Esophagus squamous epithelium (tissue), 4 donors: ENCODE measurements at regions not wholly inside any gene's neighbourhood (a gene's known extent, or its start where the extent isn't known, plus 50 kb on each side); places are given as distances from the start of the nearest gene placed in this dataset.

Experiments used
- POLR2A ChIP-seq, 4 donors: fragments of 450-650 bp; IDR thresholded peaks; one replicate each; pipeline ENCODE4 v1.6.1; 2017; ENCODE audit warnings: antibody characterized with exemption in 4 of 4, mild to moderate bottlenecking in 4 of 4, moderate library complexity in 3 of 4
- TF ChIP-seq, protein P1 (sequence below), 6 experiments: fragments of 450-650 bp in 4 of 6; fragments of 200-600 bp in 2 of 6; sonication (generic) in 2 of 6; IDR thresholded peaks; one replicate each; pipeline ENCODE4 v1.5.1; 2016 to 2019; ENCODE audit warnings: antibody characterized with exemption in 6 of 6, mild to moderate bottlenecking in 4 of 6, moderate library complexity in 4 of 6

DNA sequence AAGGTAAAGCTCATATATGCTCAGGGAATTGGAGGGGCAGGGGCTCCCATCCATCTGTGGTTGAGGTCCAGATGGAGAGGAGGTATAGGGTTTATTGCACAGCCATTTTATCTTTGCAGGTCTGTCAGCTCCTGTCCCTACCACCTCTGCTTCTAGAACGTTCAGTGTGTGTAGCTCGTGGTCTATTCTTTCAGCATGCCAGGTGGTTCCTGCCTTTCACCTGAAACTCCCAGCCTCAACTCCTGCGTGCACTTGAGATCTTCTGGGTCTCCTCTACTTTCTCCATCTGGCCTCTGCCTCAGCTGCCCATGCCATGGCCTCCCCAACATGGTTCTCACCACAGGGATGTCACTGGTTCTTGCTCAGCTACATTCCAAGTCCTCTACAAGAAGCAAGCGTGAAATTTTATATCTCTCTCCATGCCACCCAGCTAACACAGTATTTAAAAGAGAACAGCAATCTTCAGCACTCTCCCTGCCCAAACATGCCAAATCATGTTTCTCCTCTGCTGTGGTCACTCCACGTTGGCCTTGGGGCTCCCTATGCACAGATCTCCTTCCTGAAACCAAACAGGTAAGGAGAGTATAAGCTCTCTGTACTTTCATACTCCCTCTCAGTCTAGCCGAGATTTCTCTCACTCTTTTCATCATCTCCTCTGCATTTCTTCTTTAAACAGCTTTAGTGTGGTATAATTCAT lies 157.8 kb upstream of the TRPC6 start:
- TF ChIP-seq, protein P1, sequence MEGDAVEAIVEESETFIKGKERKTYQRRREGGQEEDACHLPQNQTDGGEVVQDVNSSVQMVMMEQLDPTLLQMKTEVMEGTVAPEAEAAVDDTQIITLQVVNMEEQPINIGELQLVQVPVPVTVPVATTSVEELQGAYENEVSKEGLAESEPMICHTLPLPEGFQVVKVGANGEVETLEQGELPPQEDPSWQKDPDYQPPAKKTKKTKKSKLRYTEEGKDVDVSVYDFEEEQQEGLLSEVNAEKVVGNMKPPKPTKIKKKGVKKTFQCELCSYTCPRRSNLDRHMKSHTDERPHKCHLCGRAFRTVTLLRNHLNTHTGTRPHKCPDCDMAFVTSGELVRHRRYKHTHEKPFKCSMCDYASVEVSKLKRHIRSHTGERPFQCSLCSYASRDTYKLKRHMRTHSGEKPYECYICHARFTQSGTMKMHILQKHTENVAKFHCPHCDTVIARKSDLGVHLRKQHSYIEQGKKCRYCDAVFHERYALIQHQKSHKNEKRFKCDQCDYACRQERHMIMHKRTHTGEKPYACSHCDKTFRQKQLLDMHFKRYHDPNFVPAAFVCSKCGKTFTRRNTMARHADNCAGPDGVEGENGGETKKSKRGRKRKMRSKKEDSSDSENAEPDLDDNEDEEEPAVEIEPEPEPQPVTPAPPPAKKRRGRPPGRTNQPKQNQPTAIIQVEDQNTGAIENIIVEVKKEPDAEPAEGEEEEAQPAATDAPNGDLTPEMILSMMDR (IDR thresholded peaks at IDR 0.05): no peak
- TF ChIP-seq POLR2A (IDR thresholded peaks at IDR 0.05): no peak
